ENCODE measurements at regions not wholly inside any gene's neighbourhood (a gene's known extent, or its start where the extent isn't known, plus 50 kb on each side); places are given as distances from the start of the nearest gene placed in this dataset.

- DNase-seq, result no peak
These were observed 81.4 kb upstream of the DUSP22 start for GRCh38 chr6:210778-211374.

GRCh38 chr6:211871-212497 is 80.3 kb upstream of the DUSP22 start:
- no peak for DNase-seq

- no peak for DNase-seq
These were observed 79.0 kb upstream of the DUSP22 start for GRCh38 chr6:213284-213683.

- DNase-seq, result no peak
These were observed 77.9 kb upstream of the DUSP22 start for GRCh38 chr6:214428-214827.

GRCh38 chr6:215335-216034 is 76.8 kb upstream of the DUSP22 start:
- DNase-seq, result peak; percentile 18 to 45

- peak; percentile 30 to 35 for DNase-seq
These were observed 75.1 kb upstream of the DUSP22 start for GRCh38 chr6:217048-217659.

- peak in 1 of 2 donors; percentile 17 for DNase-seq
These were observed 73.9 kb upstream of the DUSP22 start for GRCh38 chr6:218153-219018.

- DNase-seq, result no peak
These were observed 73.2 kb upstream of the DUSP22 start for GRCh38 chr6:219019-219570.

GRCh38 chr6:219641-220198 is 72.6 kb upstream of the DUSP22 start:
- peak in 1 of 2 donors; percentile 69 for DNase-seq

- DNase-seq, result no peak
These were observed 72.0 kb upstream of the DUSP22 start for GRCh38 chr6:220312-220711.

GRCh38 chr6:220721-221475 is 71.4 kb upstream of the DUSP22 start:
- DNase-seq, result no peak

- no peak for DNase-seq
These were observed 70.5 kb upstream of the DUSP22 start for GRCh38 chr6:221531-222349.

- DNase-seq, result no peak
These were observed 69.8 kb upstream of the DUSP22 start for GRCh38 chr6:222468-222867.

GRCh38 chr6:223136-223535 is 69.2 kb upstream of the DUSP22 start:
- DNase-seq, result no peak

- no peak for DNase-seq
These were observed 68.5 kb upstream of the DUSP22 start for GRCh38 chr6:223763-224162.

- DNase-seq, result no peak
These were observed 67.9 kb upstream of the DUSP22 start for GRCh38 chr6:224350-224749.

- DNase-seq, result peak; percentile 43 to 59
These were observed 67.1 kb upstream of the DUSP22 start for GRCh38 chr6:225121-225721.

GRCh38 chr6:225907-226306 is 66.4 kb upstream of the DUSP22 start:
- no peak for DNase-seq

GRCh38 chr6:226516-227073 is 65.7 kb upstream of the DUSP22 start:
- no peak for DNase-seq

All from CD4-positive, alpha-beta T cell treated with Interferon alpha-2 for 1 hour (primary cell).